GM13976 (cell line): ENCODE measurements at regions not wholly inside any gene's neighbourhood (a gene's known extent, or its start where the extent isn't known, plus 50 kb on each side); places are given as distances from the start of the nearest gene placed in this dataset.

Experiments
- DNase-seq: peaks from one replicate; pipeline ENCODE4 v3.0.0; 2012; ENCODE audit warnings: low spot score
- in situ Hi-C: fragments of 300-500 bp; cut with MboI; formaldehyde crosslinking; loops from one replicate; pipeline ENCODE4 v1.12.0; 2022; ENCODE audit warnings: low sequenced_read_pairs, mixed read lengths, inconsistent platforms; ENCODE audit not compliant: unreplicated experiment
- TF ChIP-seq, protein P1 (sequence below): IDR thresholded peaks from 2 replicates; pipeline ENCODE4 v1.5.1; 2012; ENCODE audit warnings: borderline replicate concordance, mild to moderate bottlenecking; ENCODE audit not compliant: insufficient read depth; ENCODE audit errors: extremely low read depth, missing control alignments, control extremely low read depth

DNA sequence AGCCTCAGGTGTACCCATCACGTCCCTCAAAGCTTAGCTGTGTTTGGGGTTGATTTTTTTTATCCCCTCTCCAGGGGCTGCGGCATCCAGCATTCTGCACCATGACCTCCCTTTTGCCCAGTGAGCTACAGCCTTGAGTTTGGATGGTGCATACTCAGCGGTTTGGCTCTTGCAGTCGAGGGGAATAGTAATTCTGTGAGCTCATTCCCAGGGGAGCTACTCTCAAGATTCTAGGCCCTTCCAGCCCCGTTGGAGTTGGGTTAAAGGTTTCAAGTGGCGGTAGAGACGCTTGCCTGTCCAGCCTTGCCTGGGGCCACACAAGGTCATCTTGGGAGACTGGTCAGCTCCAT lies 102.2 kb upstream of the SPRY4 start:
- no peak for DNase-seq
- in situ Hi-C loops: no loop called here
- TF ChIP-seq, protein P1, sequence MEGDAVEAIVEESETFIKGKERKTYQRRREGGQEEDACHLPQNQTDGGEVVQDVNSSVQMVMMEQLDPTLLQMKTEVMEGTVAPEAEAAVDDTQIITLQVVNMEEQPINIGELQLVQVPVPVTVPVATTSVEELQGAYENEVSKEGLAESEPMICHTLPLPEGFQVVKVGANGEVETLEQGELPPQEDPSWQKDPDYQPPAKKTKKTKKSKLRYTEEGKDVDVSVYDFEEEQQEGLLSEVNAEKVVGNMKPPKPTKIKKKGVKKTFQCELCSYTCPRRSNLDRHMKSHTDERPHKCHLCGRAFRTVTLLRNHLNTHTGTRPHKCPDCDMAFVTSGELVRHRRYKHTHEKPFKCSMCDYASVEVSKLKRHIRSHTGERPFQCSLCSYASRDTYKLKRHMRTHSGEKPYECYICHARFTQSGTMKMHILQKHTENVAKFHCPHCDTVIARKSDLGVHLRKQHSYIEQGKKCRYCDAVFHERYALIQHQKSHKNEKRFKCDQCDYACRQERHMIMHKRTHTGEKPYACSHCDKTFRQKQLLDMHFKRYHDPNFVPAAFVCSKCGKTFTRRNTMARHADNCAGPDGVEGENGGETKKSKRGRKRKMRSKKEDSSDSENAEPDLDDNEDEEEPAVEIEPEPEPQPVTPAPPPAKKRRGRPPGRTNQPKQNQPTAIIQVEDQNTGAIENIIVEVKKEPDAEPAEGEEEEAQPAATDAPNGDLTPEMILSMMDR: no peak

- no peak for DNase-seq
- in situ Hi-C loops: no loop called here
- TF ChIP-seq, protein P1: no peak
Measured at GRCh38 chr5:142426129-142427014, 101.6 kb upstream of the SPRY4 start.

DNA sequence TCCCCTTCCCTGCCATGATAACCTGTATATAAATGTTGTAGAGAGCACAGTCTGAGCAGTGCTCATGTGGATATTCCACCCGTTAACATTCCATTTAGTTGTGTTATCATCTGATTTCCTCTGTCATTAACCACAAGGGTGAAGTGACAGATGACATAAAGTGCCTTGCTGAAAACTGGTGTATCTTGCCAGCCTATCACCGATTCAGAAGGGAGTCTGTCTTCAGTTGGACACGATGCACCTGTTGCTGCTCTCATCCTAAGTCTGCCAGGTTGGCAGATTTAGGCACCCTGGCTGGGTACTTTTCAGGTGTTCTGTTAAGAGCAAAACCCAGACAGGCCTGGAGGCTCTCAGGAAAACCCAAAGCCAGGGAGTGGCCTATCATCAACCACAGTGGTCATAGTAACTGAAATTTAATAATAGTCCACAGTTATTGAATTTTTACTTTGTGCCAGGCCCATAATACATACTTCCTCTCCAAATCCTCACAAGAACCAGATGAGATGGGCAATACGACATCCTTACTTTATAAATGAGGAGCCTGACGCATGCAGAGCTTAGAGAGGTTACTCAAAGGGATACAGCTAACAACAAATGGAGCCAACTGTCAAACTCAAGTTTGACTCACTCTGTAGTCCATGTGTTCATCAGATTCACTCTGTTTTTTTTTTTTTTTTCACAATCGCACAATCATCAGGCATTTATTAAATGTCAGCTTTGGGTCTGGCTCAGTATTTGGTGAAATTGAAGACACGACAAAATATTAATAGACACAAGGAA lies 100.7 kb upstream of the SPRY4 start:
- in situ Hi-C loops: no loop called here
- TF ChIP-seq, protein P1: no peak
- DNase-seq: no peak

GRCh38 chr5:142422429-142422828 lies 97.6 kb upstream of the SPRY4 start:
- TF ChIP-seq, protein P1: no peak
- DNase-seq: no peak
- in situ Hi-C loops: no loop called here

DNA sequence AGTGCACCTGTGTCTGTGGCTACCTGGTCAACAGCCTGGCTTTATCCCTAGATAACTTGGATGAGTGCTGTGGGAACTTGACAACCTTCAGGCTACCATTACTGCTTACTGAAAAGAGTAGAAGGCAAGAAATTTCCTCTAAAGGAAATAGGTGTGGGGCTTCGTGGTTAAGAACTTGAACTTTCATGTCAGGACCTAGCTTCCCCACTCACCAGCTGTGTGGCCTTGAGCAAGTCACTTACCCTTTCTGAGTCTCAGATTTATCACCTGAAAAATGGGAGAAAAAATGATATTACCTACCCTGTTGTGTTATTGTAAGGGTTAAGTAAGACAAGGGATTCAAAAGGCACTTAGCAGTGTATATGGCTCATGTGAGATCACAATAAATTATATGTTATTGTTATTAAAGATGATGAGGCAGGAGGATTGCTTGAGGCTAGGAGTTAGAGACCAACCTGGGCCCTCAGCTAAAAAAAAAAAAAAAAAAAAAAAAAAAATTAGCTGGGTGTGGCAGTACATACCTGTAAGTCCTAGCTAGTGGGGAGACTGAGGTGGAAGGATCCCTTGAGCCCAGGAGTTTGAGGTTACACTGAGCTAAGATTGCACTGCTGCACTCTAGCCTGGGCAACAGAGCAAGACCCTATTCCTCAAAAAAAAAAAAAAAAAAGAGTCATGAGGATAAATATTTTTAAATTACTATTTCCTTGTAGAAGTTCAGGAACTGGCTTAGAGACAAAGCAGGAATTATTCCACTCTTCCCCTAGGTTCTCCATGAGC lies 97.0 kb upstream of the SPRY4 start:
- in situ Hi-C loops: no loop called here
- TF ChIP-seq, protein P1: no peak
- DNase-seq: no peak

GRCh38 chr5:142421228-142421617 lies 96.4 kb upstream of the SPRY4 start:
- no peak for DNase-seq
- in situ Hi-C loops: no loop called here
- TF ChIP-seq, protein P1: no peak
